GM21515 (cell line): ENCODE measurements at regions not wholly inside any gene's neighbourhood (a gene's known extent, or its start where the extent isn't known, plus 50 kb on each side); places are given as distances from the start of the nearest gene placed in this dataset.

Experiments used
- ATAC-seq: cut with Tn5 transposase; IDR thresholded peaks from one replicate; pipeline ENCODE4 v1.9.1; 2021; ENCODE audit not compliant: unreplicated experiment

- ATAC-seq, result no peak
Measured at GRCh38 chr4:137343221-137343620, 189.1 kb downstream of the PCDH18 start.

GRCh38 chr4:137333031-137333430 is 199.3 kb downstream of the PCDH18 start:
- no peak for ATAC-seq

- ATAC-seq, result no peak
Measured at GRCh38 chr4:137312257-137312656, 220.0 kb downstream of the PCDH18 start.

- no peak for ATAC-seq
Measured at GRCh38 chr4:137310593-137311490, 221.5 kb downstream of the PCDH18 start.

- no peak for ATAC-seq
Measured at GRCh38 chr4:137310166-137310565, 222.1 kb downstream of the PCDH18 start.

GRCh38 chr4:137309424-137309823 is 222.9 kb downstream of the PCDH18 start:
- no peak for ATAC-seq

GRCh38 chr4:137307806-137308205 is 224.5 kb downstream of the PCDH18 start:
- no peak for ATAC-seq

- ATAC-seq, result no peak
Measured at GRCh38 chr4:137300776-137301175, 231.5 kb downstream of the PCDH18 start.

- ATAC-seq, result no peak
Measured at GRCh38 chr4:137299281-137299680, 233.0 kb downstream of the PCDH18 start.

- ATAC-seq, result no peak
Measured at GRCh38 chr4:137293281-137293680, 239.0 kb downstream of the PCDH18 start.

- no peak for ATAC-seq
Measured at GRCh38 chr4:137283737-137284136, 248.6 kb downstream of the PCDH18 start.

GRCh38 chr4:137278431-137278830 is 253.9 kb downstream of the PCDH18 start:
- ATAC-seq, result no peak

GRCh38 chr4:137274404-137274803 is 257.9 kb downstream of the PCDH18 start:
- ATAC-seq, result no peak

GRCh38 chr4:137267024-137267423 is 265.3 kb downstream of the PCDH18 start:
- ATAC-seq, result no peak

GRCh38 chr4:137266511-137266910 is 265.8 kb downstream of the PCDH18 start:
- ATAC-seq, result no peak

- no peak for ATAC-seq
Measured at GRCh38 chr4:137263206-137263605, 269.1 kb downstream of the PCDH18 start.

- no peak for ATAC-seq
Measured at GRCh38 chr4:137253949-137254348, 278.3 kb downstream of the PCDH18 start.

GRCh38 chr4:137249112-137249511 is 283.2 kb downstream of the PCDH18 start:
- no peak for ATAC-seq

GRCh38 chr4:137238456-137239162 is 293.7 kb downstream of the PCDH18 start:
- ATAC-seq, result no peak

GRCh38 chr4:137226900-137227299 is 305.4 kb downstream of the PCDH18 start:
- no peak for ATAC-seq

- ATAC-seq, result no peak
Measured at GRCh38 chr4:137226221-137226620, 306.1 kb downstream of the PCDH18 start.
